ENCODE measurements at regions not wholly inside any gene's neighbourhood (a gene's known extent, or its start where the extent isn't known, plus 50 kb on each side); places are given as distances from the start of the nearest gene placed in this dataset.

GRCh38 chr1:232166942-232167341, 463.0 kb downstream of the SIPA1L2 start:
- TF ChIP-seq GATA2 (IDR thresholded peaks at IDR 0.05; ENCODE audit: low read depth, low read length) (no peak), GATA3 (IDR thresholded peaks at IDR 0.05; ENCODE audit: low read depth, low read length) (no peak)

All from SH-SY5Y (cell line).